Endodermal cell (in vitro differentiated cells): ENCODE measurements at regions not wholly inside any gene's neighbourhood (a gene's known extent, or its start where the extent isn't known, plus 50 kb on each side); places are given as distances from the start of the nearest gene placed in this dataset.

ENCODE experiments used
- DNase-seq: peaks from one replicate; pipeline ENCODE4 v3.0.0-alpha.2; 2017
- H3K27ac ChIP-seq: 2 replicates; pipeline ENCODE4 v1.5.1; 2013; ENCODE audit warnings: mild to moderate bottlenecking, low read depth, low read length, moderate library complexity
- H3K27me3 ChIP-seq: 2 replicates; pipeline ENCODE4 v1.6.1; 2013; ENCODE audit warnings: mild to moderate bottlenecking, low read length, moderate library complexity; ENCODE audit not compliant: insufficient read depth, control insufficient read depth, poor library complexity, severe bottlenecking
- H3K36me3 ChIP-seq: 2 replicates; pipeline ENCODE4 v1.7.0; 2013; ENCODE audit warnings: mild to moderate bottlenecking, low read length, moderate library complexity; ENCODE audit not compliant: control insufficient read depth, insufficient read depth
- H3K4me1 ChIP-seq: one replicate; pipeline ENCODE4 v1.7.0; 2013; ENCODE audit warnings: low read length; ENCODE audit not compliant: control insufficient read depth, insufficient read depth
- H3K4me3 ChIP-seq: 2 replicates; pipeline ENCODE4 v1.5.1; 2013; ENCODE audit warnings: mild to moderate bottlenecking, low read length, moderate library complexity
- H3K9ac ChIP-seq: 2 replicates; pipeline ENCODE4 v1.6.1; 2013; ENCODE audit warnings: mild to moderate bottlenecking, low read length, moderate library complexity; ENCODE audit not compliant: poor library complexity, severe bottlenecking; ENCODE audit errors: extremely low read depth
- H3K9me3 ChIP-seq: 2 replicates; pipeline ENCODE4 v1.6.1; 2013; ENCODE audit warnings: mild to moderate bottlenecking, low read length, moderate library complexity; ENCODE audit not compliant: control insufficient read depth
- H3K27ac Mint-ChIP-seq: 2 replicates; pipeline ENCODE4 v1.8.0; 2020; ENCODE audit warnings: mixed read lengths
- H3K27me3 Mint-ChIP-seq: 2 replicates; pipeline ENCODE4 v1.8.0; 2021; ENCODE audit warnings: mild to moderate bottlenecking, mixed read lengths; ENCODE audit not compliant: insufficient read depth
- H3K36me3 Mint-ChIP-seq: 2 replicates; pipeline ENCODE4 v1.8.0; 2020; ENCODE audit warnings: low read depth, mixed read lengths
- H3K4me1 Mint-ChIP-seq: 2 replicates; pipeline ENCODE4 v1.8.0; 2020; ENCODE audit warnings: mixed read lengths
- H3K4me3 Mint-ChIP-seq: 2 replicates; pipeline ENCODE4 v1.8.0; 2020; ENCODE audit warnings: mild to moderate bottlenecking, moderate library complexity, mixed read lengths
- H3K9me3 Mint-ChIP-seq: 2 replicates; pipeline ENCODE4 v1.8.0; 2020; ENCODE audit warnings: mild to moderate bottlenecking, mixed read lengths
- CTCF ChIP-seq: fragments of 200-600 bp; sonication (generic); conservative IDR thresholded peaks from 2 replicates; pipeline ENCODE4 v1.5.0; 2021; ENCODE audit warnings: antibody characterized with exemption, mild to moderate bottlenecking
- WGBS, 2 experiments: methylation state at CpG; one replicate each; pipeline versions ENCODE4 v1.1.5 to v1.1.7; 2013; ENCODE audit warnings: missing lambda C conversion rate in 2 of 2, mixed read lengths in 1 of 2; ENCODE audit not compliant: insufficient coverage in 1 of 2, insufficient read length in 1 of 2; 5-methylcytosine and 5-hydroxymethylcytosine counted together

GRCh38 chr5:143494595-143494994 lies 91.1 kb upstream of the NR3C1 start:
- 85 to 100% methylated on average over 1 of the region's 1 CpG for WGBS, 2 experiments
- no peak overlapping the region for H3K9ac ChIP-seq
- no peaks in the 10 kb centered on the region for H3K9me3 ChIP-seq
- H3K27ac ChIP-seq: no peak overlapping the region
- no peaks in the 10 kb centered on the region for H3K27me3 ChIP-seq
- H3K9me3 Mint-ChIP-seq: no peaks in the 10 kb centered on the region
- no peaks in the 10 kb centered on the region for H3K27me3 Mint-ChIP-seq
- no peaks in the 10 kb centered on the region for H3K4me1 Mint-ChIP-seq
- H3K36me3 Mint-ChIP-seq: no peaks in the 10 kb centered on the region
- no peaks in the 10 kb centered on the region for H3K36me3 ChIP-seq
- no peak overlapping the region for H3K4me3 ChIP-seq
- no peaks in the 10 kb centered on the region for H3K4me1 ChIP-seq
- no peak overlapping the region for H3K4me3 Mint-ChIP-seq
- DNase-seq: no peak
- no peak for TF ChIP-seq CTCF
- H3K27ac Mint-ChIP-seq: no peak overlapping the region

- Mint-ChIP-seq H3K36me3 (no peaks in the 10 kb centered on the region), H3K27me3 (no peaks in the 10 kb centered on the region), H3K4me1 (peaks cover 3% of the 10 kb centered on the region), H3K9me3 (no peaks in the 10 kb centered on the region), H3K4me3 (no peak overlapping the region), H3K27ac (no peak overlapping the region)
- no peaks in the 10 kb centered on the region for H3K4me1 ChIP-seq
- no peak for TF ChIP-seq CTCF
- no peak overlapping the region for H3K9ac ChIP-seq
- H3K27me3 ChIP-seq: no peaks in the 10 kb centered on the region
- WGBS, 2 experiments: 94 to 100% methylated on average over 1 to 2 of the region's 2 CpGs
- no peaks in the 10 kb centered on the region for H3K9me3 ChIP-seq
- H3K27ac ChIP-seq: no peak overlapping the region
- no peak overlapping the region for H3K4me3 ChIP-seq
- H3K36me3 ChIP-seq: no peaks in the 10 kb centered on the region
- DNase-seq: no peak
Observed at GRCh38 chr5:143494162-143494561, 90.7 kb upstream of the NR3C1 start.

GRCh38 chr5:143492783-143493182 lies 89.3 kb upstream of the NR3C1 start:
- Mint-ChIP-seq H3K9me3 (no peaks in the 10 kb centered on the region), H3K36me3 (no peaks in the 10 kb centered on the region), H3K4me1 (peaks cover 4% of the 10 kb centered on the region), H3K27ac (no peak overlapping the region), H3K4me3 (no peak overlapping the region), H3K27me3 (no peaks in the 10 kb centered on the region)
- no peaks in the 10 kb centered on the region for H3K4me1 ChIP-seq
- no peaks in the 10 kb centered on the region for H3K9me3 ChIP-seq
- no peak for TF ChIP-seq CTCF
- DNase-seq: no peak
- no peak overlapping the region for H3K4me3 ChIP-seq
- no peaks in the 10 kb centered on the region for H3K36me3 ChIP-seq
- no peak overlapping the region for H3K9ac ChIP-seq
- H3K27me3 ChIP-seq: no peaks in the 10 kb centered on the region
- H3K27ac ChIP-seq: no peak overlapping the region
